GM12878 (cell line): ENCODE measurements at regions not wholly inside any gene's neighbourhood (a gene's known extent, or its start where the extent isn't known, plus 50 kb on each side); places are given as distances from the start of the nearest gene placed in this dataset.

Source experiments
- ATAC-seq: fragments of 200-7000 bp; cut with Tn5 transposase; 3 replicates; pipeline ENCODE4 v1.9.1; 2020; ENCODE audit warnings: mild to moderate bottlenecking, moderate library complexity
- BruUV-seq: library from RNA; stranded (reverse); fragments of 400-500 nt; replicated peaks from 2 replicates; lab custom pipeline; 2021; lab: Mats Ljungman, UMichigan
- CTCF ChIA-PET: fragments of 300-600 bp; sonication (Branson Sonifier 250); formaldehyde crosslinking; extraction: SDS; loops from one replicate; lab custom pipeline; 2021; ENCODE audit warnings: inconsistent platforms; lab: Yijun Ruan, JAX
- POLR2A ChIA-PET: fragments of 350-600 bp; formaldehyde crosslinking; extraction: SDS; loops from one replicate; lab custom pipeline; 2021; ENCODE audit warnings: inconsistent platforms; lab: Charles Lee
- RAD21 ChIA-PET: fragments of 300-600 bp; sonication (Branson Sonifier 250); formaldehyde crosslinking; loops from one replicate; lab custom pipeline; 2023; ENCODE audit warnings: antibody characterized with exemption; ENCODE audit not compliant: unreplicated experiment; lab: Charles Lee
- SMC1A ChIA-PET: fragments of 300-600 bp; sonication (Branson Sonifier 250); formaldehyde crosslinking; loops from one replicate; lab custom pipeline; 2023; ENCODE audit not compliant: unreplicated experiment, uncharacterized antibody; lab: Charles Lee
- DNase-seq: peaks from one replicate; pipeline ENCODE4 v3.0.0-alpha.2; 2011; ENCODE audit warnings: low read depth, low spot score
- FAIRE-seq: peaks from 3 replicates; lab custom pipeline; 2011; peaks lifted over from hg19 to GRCh38; lab: Jason Lieb, UNC
- H2AFZ ChIP-seq: 2 replicates; pipeline ENCODE4 v1.6.0; 2011; ENCODE audit warnings: low read depth, low read length, control low read depth; ENCODE audit not compliant: control insufficient read depth
- H3K27ac ChIP-seq: 2 replicates; pipeline ENCODE4 v1.5.1; 2011; ENCODE audit warnings: control low read depth; ENCODE audit not compliant: control insufficient read depth, insufficient read depth
- H3K27me3 ChIP-seq, 2 experiments: replicated peaks in 1 of 2; 2 replicates each; pipeline versions ENCODE4 v1.6.0 to v1.6.1; 2011; ENCODE audit warnings: low read length in 1 of 2; ENCODE audit not compliant: control insufficient read depth in 2 of 2, insufficient read depth in 2 of 2
- H3K36me3 ChIP-seq, 2 experiments: 2 replicates each; pipeline ENCODE4 v1.5.1; 2011; ENCODE audit warnings: low read length in 1 of 2; ENCODE audit not compliant: control insufficient read depth in 2 of 2, insufficient read depth in 2 of 2
- H3K4me1 ChIP-seq: 2 replicates; pipeline ENCODE4 v1.6.1; 2011; ENCODE audit warnings: mild to moderate bottlenecking, low read length, moderate library complexity, mixed read lengths; ENCODE audit not compliant: control insufficient read depth, insufficient read depth
- H3K4me2 ChIP-seq: 2 replicates; pipeline ENCODE4 v1.6.0; 2011; ENCODE audit warnings: control low read depth; ENCODE audit not compliant: control insufficient read depth, insufficient read depth
- H3K4me3 ChIP-seq: fragments of 200-600 bp; sonication (generic); 2 replicates; pipeline ENCODE4 v1.5.1; 2016
- H3K79me2 ChIP-seq: 2 replicates; pipeline ENCODE4 v1.6.0; 2011; ENCODE audit warnings: low read length; ENCODE audit not compliant: control insufficient read depth, insufficient read depth
- H3K9ac ChIP-seq: 2 replicates; pipeline ENCODE4 v1.8.0; 2011; ENCODE audit warnings: low read length, control low read depth, mixed read lengths; ENCODE audit not compliant: control insufficient read depth, insufficient read depth
- H3K9me3 ChIP-seq: replicated peaks from 3 replicates; pipeline ENCODE4 v1.5.1; 2011; ENCODE audit warnings: mild to moderate bottlenecking, low read length; ENCODE audit not compliant: control insufficient read depth, insufficient read depth
- H4K20me1 ChIP-seq: 2 replicates; pipeline ENCODE4 v1.6.0; 2011; ENCODE audit not compliant: control insufficient read depth, insufficient read depth
- CBFB ChIP-seq: IDR thresholded peaks from 2 replicates; pipeline ENCODE4 v1.6.1; 2016; ENCODE audit warnings: antibody characterized with exemption, low read depth
- MEF2B ChIP-seq: fragments of 450-650 bp; IDR thresholded peaks from 2 replicates; pipeline ENCODE4 v1.6.1; 2018; ENCODE audit warnings: mild to moderate bottlenecking, moderate library complexity; ENCODE audit not compliant: partially characterized antibody, poor library complexity, severe bottlenecking
- SREBF2 ChIP-seq: IDR thresholded peaks from 2 replicates; pipeline ENCODE4 v1.6.1; 2012; ENCODE audit warnings: mild to moderate bottlenecking, low read length
- TCF7 ChIP-seq: IDR thresholded peaks from 2 replicates; pipeline ENCODE4 v1.6.1; 2014; ENCODE audit warnings: antibody characterized with exemption, borderline replicate concordance
- WGBS: methylation state at CpG from one replicate; pipeline ENCODE4 v1.1.6; 2016; ENCODE audit warnings: low lambda C conversion rate; ENCODE audit not compliant: insufficient replicate concordance, insufficient coverage; ENCODE audit errors: missing lambda C conversion rate; 5-methylcytosine and 5-hydroxymethylcytosine counted together
- in situ Hi-C: fragments of 300-500 bp; cut with MboI; formaldehyde crosslinking; loops from 9 replicates; pipeline ENCODE4 v1.14.3; 2018; ENCODE audit warnings: mixed read lengths
- intact Hi-C: fragments of 100-400 bp; cut with micrococcal nuclease; formaldehyde crosslinking; loops from one replicate; pipeline ENCODE4 v1.14.2; 2022; ENCODE audit not compliant: unreplicated experiment
- TF ChIP-seq, protein P1 (sequence below): fragments of 450-650 bp; IDR thresholded peaks from 2 replicates; pipeline ENCODE4 v1.6.1; 2018; ENCODE audit warnings: borderline replicate concordance, mild to moderate bottlenecking; ENCODE audit not compliant: partially characterized antibody
- TF ChIP-seq, protein P2 (sequence below): fragments of 150-350 bp; IDR thresholded peaks from 2 replicates; pipeline ENCODE4 v1.6.1; 2016; ENCODE audit warnings: low read depth, low read length

DNA sequence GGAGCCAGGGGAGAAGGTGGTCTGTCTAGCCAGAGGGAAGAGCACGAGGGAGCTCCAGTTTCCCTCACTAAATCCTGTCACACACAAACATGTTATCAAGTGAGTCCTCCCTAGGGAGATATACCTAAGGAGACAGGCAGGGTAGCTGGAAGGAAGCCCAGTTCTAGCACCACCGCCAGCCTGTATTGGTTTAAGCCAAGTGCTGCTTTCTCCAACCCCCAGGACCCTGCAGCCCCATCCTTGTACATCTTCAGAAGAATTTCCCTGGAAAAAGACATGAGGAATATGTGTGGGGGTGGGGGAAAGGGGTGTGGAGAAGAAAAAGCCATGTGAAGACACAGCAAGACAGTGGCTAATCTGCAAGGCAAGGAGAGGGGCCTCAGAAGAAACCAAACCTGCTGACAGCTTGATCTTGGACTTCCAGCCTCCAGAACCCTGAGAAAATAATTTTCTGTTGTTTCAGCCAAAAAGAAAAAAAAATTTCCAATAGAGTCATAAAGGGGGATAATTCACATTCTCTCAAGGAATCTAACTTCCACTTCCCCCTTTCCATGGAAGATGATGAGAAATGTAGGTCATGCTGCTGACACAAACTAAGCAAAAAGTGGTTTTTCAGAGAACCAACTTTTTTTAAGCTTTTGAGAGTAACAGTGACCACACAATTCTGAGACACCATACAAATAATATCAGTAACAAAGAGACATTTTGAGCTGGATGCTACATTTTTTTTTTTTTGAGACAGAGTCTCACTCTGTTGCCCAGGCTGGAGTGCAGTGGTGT is 103.2 kb upstream of the PRDM1 start:
- intact Hi-C loops, result no loop called here
- peaks cover 5 to 17% of the 10 kb centered on the region in 2 experiments for H3K27me3 ChIP-seq
- H3K4me1 ChIP-seq, result no peaks in the 10 kb centered on the region
- no peak overlapping the region for H3K4me2 ChIP-seq
- in situ Hi-C loops, result no loop called here
- TF ChIP-seq, protein P1, sequence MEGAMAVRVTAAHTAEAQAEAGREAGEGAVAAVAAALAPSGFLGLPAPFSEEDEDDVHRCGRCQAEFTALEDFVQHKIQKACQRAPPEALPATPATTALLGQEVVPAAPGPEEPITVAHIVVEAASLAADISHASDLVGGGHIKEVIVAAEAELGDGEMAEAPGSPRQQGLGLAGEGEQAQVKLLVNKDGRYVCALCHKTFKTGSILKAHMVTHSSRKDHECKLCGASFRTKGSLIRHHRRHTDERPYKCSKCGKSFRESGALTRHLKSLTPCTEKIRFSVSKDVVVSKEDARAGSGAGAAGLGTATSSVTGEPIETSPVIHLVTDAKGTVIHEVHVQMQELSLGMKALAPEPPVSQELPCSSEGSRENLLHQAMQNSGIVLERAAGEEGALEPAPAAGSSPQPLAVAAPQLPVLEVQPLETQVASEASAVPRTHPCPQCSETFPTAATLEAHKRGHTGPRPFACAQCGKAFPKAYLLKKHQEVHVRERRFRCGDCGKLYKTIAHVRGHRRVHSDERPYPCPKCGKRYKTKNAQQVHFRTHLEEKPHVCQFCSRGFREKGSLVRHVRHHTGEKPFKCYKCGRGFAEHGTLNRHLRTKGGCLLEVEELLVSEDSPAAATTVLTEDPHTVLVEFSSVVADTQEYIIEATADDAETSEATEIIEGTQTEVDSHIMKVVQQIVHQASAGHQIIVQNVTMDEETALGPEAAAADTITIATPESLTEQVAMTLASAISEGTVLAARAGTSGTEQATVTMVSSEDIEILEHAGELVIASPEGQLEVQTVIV, result no peak
- H3K27ac ChIP-seq, result no peak overlapping the region
- FAIRE-seq, result no peak
- BruUV-seq, result no TSS peak
- DNase-seq, result no peak
- ChIA-PET CTCF (interaction anchor here (0.6 kb wide), 1 partner anchor 257 kb away, joined by 3 read pairs; no protein-coding TSS in a partner anchor), RAD21 (no interaction called here), POLR2A (no interaction called here), SMC1A (interaction anchor here (1.0 to 1.4 kb wide), 2 partner anchors 8 to 10 kb away, joined by 4 to 6 read pairs; no protein-coding TSS in a partner anchor)
- H4K20me1 ChIP-seq, result no peaks in the 10 kb centered on the region
- WGBS, result 50% methylated on average over 2 of the region's 2 CpGs
- no peak overlapping the region for H3K4me3 ChIP-seq
- no peaks in the 10 kb centered on the region; the same call in 2 of the 3 replicates for H3K9me3 ChIP-seq
- ATAC-seq, result no peak
- no peaks in the 10 kb centered on the region for H3K36me3 ChIP-seq
- no peak overlapping the region for H2AFZ ChIP-seq
- H3K9ac ChIP-seq, result no peak overlapping the region
- H3K79me2 ChIP-seq, result no peaks in the 10 kb centered on the region

DNA sequence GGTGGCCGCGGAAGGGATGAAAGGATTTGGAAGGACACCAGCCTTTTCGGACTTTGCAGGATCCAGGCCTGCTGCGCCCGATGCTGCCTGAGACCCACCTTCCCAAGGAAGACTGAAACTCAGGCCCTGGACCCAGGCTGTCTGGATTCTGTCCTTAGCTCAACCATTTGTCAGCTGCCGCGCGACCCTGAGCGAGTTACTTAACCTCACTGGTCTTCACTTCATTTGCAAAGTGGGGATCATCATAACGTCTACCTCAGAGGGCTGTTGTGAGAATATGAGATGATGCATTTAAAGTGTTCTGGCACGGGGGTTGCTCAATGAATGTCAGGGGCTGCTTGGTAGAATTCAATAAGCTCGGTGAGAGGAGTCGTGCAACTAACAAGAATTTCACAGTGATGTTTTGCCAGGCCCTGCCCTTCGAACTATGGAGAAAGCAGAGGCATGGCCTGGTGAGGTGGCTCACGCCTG is 104.2 kb upstream of the PRDM1 start:
- ChIA-PET SMC1A (interaction anchor here (1.0 kb wide), 1 partner anchor 9 kb away, joined by 4 read pairs; no protein-coding TSS in a partner anchor), RAD21 (no interaction called here), CTCF (interaction anchor here (0.6 kb wide), 1 partner anchor 258 kb away, joined by 3 read pairs; no protein-coding TSS in a partner anchor), POLR2A (no interaction called here)
- FAIRE-seq, result no peak
- no TSS peak for BruUV-seq
- no peaks in the 10 kb centered on the region for H3K79me2 ChIP-seq
- no peak for ATAC-seq
- no peaks in the 10 kb centered on the region; the same call in 2 of the 3 replicates for H3K9me3 ChIP-seq
- in situ Hi-C loops (no loop called here), intact Hi-C loops (no loop called here)
- peaks cover 5 to 13% of the 10 kb centered on the region in 2 experiments for H3K27me3 ChIP-seq
- H3K9ac ChIP-seq, result no peak overlapping the region
- no peak overlapping the region for H3K4me3 ChIP-seq
- no peak overlapping the region for H3K4me2 ChIP-seq
- H3K4me1 ChIP-seq, result no peaks in the 10 kb centered on the region
- WGBS, result 70% methylated on average over 15 of the region's 15 CpGs
- H3K36me3 ChIP-seq, result no peaks in the 10 kb centered on the region
- no peak for DNase-seq
- no peak overlapping the region for H2AFZ ChIP-seq
- H4K20me1 ChIP-seq, result no peaks in the 10 kb centered on the region
- H3K27ac ChIP-seq, result no peak overlapping the region
- no peak for TF ChIP-seq TCF7
- TF ChIP-seq MEF2B, result no peak
- no peak for TF ChIP-seq CBFB
- TF ChIP-seq, protein P2, sequence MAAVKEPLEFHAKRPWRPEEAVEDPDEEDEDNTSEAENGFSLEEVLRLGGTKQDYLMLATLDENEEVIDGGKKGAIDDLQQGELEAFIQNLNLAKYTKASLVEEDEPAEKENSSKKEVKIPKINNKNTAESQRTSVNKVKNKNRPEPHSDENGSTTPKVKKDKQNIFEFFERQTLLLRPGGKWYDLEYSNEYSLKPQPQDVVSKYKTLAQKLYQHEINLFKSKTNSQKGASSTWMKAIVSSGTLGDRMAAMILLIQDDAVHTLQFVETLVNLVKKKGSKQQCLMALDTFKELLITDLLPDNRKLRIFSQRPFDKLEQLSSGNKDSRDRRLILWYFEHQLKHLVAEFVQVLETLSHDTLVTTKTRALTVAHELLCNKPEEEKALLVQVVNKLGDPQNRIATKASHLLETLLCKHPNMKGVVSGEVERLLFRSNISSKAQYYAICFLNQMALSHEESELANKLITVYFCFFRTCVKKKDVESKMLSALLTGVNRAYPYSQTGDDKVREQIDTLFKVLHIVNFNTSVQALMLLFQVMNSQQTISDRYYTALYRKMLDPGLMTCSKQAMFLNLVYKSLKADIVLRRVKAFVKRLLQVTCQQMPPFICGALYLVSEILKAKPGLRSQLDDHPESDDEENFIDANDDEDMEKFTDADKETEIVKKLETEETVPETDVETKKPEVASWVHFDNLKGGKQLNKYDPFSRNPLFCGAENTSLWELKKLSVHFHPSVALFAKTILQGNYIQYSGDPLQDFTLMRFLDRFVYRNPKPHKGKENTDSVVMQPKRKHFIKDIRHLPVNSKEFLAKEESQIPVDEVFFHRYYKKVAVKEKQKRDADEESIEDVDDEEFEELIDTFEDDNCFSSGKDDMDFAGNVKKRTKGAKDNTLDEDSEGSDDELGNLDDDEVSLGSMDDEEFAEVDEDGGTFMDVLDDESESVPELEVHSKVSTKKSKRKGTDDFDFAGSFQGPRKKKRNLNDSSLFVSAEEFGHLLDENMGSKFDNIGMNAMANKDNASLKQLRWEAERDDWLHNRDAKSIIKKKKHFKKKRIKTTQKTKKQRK, result no peak
- TF ChIP-seq SREBF2, result no peak
